ENCODE measurements at regions not wholly inside any gene's neighbourhood (a gene's known extent, or its start where the extent isn't known, plus 50 kb on each side); places are given as distances from the start of the nearest gene placed in this dataset.

DNA sequence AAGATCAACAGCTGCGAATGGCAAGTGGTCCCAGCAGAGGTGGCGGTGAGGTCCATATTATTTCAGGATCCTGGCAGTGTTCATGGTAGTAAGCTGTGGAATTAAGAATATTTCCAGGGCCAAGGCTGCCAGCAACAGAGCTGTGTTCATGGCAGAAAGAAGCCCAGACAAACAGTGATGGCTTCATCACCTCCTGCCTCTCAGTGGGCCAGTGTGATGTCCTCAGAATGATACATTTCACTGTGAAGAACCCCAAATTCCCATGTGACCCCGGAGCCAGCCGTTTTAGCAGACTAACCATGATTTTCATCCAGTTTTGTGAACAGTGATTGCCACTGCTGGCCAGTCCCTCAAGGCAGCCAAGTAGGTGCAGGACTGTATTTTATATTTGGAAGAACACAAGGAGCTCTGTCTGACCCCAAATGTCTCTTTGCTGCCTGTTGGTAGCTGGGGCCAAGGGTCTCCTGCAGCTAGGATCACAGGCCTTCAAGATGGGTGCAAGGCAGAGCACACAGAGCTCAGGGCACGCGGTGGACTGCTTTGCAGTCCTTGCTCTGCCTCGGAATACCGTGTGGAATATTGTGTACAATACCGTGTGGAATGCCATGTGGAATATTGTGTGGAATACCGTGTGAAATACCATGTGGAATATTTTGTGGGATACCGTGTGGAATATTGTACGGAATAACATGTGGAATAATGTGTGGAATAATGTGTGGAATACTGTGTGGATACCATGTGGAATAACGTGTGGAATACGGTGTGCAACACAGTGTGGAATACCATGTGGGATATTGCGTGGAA is 132.3 kb upstream of the CHST15 start:
- peak; percentile 11 for DNase-seq

DNA sequence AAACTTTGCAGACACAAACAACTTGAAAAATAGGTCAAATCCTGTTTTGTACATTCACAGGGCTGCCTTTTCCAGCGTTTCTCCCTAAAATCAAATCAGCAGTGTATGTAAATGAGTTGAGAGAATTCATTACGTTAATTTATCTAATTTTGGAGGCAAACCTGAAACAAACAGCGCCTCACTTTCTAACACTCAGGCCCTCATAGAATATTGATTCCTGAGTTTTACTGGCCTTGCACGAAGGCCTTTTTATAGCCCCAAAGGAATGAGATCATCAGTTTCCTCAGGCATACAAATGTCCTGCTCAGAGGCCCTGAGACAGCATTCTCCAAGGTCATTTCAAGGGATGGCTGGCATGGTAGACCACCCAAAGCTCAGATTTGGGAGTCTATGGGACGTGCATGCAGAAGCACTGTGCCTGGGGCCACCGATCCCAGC is 131.7 kb upstream of the CHST15 start:
- DNase-seq, result no peak

DNA sequence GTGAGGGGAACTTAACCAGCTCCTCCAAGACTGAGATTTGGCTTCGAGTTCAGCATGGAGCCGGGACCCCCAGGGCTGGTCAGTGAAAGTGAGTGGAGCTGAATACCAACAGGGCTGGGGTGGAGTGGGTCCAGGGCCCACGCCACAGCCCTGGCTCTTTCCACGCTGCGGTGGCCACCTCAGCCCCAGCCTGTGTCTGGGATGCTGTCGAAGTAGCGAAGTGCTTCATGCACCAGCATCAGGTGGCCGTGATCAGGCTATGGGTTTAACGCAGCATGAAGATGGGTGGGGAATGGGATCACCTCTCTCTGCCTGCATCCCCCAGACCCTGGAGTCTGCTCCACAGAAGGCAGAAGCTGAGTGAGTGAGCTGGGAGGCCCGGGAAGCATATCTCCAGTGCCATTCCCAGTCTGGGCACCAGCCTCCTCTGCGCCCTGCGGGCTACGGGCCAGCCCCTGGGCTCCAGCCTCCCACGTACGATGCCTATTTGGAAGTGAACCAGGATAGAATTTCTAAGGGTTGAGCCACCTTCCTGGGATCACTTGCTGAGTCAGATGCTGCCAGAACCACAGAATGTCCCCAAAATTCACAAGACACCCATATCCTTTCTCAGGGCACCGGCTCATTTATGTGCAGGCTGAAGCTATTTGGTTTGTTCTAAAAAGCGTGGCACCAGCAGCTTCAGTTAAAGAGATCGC is 131.1 kb upstream of the CHST15 start:
- no peak for DNase-seq

DNA sequence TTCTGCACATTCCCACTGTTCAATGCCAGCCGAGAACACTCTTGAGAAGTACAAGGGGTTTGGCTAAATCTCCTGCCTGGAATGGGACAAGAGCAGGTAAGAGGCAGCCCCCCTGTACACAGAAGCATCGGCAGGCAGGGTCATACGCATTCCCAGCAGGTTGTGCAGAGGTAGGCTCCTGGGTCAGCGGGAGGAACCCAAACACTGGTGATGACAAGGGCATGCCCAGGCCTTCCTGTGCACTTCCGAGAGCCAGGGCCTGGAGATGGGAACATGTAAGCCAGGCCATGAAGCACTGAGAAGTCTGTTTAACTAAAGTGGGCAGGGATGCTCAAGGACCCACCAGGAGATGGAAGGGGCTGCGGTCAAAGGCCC is 130.3 kb upstream of the CHST15 start:
- DNase-seq, result no peak

DNA sequence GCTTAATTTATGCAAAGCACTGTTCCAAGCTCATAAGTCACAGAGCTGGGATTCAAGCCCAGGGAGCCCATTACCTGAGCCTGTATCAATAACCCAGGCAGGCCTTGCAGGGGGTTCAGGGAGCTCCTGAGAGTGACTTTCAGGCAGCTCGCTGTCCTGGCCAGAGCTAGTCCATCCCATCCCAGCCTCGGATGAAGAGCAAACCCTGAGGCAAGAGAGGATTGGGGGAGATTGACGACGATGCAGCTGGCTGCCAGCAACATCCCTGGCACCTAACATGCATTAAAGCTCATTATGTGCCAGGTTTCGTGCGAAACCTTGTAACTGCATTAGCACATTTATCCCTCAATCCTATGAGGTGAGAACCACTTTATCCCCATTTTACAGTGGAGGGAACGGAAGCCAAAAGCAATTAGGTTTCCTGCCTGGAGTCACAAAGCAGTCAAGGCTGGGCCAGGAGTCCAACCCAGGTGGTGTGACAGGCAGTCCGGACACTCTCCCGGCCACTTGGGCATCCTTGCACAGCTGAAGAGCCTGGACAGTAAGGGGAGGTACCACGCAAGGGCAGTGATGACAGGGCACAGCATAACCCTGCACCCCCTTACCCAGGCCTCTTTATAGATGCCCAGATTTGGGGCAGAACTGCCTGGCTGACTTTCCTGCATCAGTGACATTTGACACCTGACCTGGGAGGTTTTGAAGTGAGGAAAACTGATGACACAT is 129.8 kb upstream of the CHST15 start:
- DNase-seq, result no peak

DNA sequence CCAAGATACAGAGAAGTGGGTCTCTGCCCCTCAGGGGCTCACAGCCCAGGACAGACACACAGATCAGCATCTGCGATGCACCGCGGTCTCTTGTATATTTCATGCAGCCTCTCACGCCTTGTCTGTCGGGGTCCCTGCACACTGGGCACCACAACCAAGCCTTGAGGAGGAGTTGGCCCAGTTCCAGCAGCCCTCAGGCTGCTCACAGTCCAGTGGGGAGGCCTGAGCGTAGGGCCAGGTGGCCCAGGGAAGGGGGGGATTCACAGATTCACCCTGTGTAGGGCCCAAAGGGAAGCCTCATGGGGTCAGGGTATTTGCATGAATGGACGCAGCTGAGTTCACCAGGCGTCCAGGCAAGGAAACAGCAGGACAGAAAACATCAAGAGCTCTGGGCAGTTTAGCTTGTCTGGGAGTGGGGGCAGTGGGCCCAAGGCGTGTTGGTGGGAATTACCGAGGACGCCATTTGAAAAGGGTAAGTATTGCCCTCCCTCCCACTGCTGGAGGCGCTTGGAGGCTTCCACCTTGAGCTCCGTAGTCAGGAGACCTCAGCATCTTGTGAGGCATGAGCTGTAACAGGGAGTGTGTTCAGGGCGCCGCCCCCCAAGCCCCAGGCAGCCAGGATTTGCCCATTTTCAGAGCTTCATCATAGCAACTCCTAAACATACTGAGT is 129.1 kb upstream of the CHST15 start:
- DNase-seq, result no peak

DNA sequence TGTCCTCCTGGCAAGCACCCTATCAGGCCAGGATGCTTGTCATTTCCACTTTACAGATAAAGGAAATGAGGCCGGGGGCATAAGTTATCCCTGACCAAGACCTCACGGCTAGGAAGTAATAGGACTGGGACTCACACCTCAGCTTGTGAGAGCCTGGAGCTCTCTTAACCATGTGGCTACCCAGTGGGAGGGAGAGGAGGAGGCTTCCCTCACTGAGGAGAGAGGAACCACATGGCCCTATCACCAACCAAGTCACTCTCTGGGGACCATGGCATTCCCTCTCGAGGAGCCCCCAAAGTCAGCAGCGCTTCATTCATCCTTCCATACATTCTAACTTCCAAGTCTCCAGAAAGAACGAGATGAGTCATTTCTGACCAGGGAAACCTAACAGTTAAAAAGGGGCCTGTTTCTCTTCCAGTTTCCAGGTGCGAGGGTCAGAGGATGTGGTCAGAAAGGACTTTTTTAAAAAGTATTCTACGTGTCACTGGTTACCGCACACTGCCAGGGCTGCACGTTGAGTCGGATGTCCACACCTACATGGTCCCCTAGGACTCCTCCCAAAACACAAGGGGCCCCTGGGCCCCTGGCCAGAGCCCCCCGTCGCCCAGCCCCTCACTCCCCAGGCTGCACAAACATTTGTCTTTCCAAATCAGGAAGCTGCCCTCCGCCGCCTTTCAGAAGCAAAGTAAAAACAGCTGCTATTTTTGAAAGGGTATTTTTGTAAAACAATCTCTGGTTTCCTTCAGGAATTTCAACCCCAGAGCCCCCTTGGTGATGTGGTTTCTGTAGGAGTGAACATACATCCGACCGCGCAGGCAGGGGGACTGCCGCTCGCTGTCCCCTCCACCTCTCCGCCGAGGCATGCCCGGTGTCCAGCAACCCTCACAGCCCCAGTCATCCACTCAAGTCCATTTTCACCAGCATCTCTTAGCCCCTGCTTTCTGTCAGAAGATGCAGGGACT is 128.2 kb upstream of the CHST15 start:
- no peak for DNase-seq

DNA sequence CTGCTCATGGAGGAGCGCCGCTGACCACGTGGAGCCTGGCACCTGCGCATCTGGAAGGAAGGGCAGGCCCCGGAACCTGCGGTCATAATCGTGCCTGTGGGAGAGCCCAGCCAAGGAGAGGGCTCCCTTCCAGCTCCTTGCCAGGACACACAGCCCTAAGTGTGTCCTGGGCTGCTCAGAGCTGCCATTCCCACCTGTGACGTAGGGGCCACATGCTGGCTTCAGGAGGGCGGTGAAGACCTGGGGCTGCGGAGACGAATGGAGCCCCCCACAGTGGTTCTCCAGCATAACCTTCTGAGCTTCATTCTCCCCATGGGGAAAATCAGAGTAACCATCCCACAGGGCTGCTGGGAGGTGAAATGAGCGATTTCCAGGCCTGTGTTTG is 127.6 kb upstream of the CHST15 start:
- no peak for DNase-seq

DNA sequence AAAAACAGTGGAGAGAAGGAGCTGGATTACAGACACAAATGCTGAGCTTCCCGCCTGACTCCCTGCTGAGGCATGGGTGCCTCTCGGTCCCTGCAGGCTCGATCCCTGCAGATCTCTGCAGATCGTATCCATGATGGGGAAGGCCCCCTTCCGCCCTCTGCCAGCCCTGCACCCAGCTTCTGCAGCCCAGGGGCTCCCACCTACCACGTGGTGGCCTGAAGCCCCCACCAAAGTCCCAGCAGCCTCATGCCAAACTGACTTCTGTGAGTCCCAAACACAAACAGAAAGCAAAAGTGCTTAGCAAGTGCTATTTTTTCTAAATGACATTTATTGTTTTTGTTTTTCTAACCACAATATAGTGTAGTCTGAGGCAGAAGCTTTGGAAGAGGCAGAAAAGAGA is 127.1 kb upstream of the CHST15 start:
- no peak for DNase-seq

DNA sequence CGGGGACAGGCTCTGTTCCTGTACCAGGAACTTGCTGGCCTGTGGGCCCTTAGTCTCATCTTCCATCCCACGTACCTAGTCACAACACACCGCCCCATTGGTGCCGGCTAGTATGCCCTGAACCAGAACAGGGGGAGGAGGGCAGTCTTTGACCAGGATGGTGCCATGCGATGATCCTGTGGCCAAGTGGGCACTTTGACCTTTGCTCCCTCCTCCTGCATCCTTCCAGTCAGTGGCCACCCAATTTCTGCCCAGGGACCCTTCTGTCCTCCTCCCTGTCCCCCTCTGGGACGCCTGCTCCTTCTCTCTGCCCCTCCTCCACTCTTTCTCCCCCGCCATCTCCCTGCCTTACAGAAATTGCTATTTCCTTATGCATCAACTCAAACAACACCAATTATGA is 126.3 kb upstream of the CHST15 start:
- DNase-seq, result no peak

DNA sequence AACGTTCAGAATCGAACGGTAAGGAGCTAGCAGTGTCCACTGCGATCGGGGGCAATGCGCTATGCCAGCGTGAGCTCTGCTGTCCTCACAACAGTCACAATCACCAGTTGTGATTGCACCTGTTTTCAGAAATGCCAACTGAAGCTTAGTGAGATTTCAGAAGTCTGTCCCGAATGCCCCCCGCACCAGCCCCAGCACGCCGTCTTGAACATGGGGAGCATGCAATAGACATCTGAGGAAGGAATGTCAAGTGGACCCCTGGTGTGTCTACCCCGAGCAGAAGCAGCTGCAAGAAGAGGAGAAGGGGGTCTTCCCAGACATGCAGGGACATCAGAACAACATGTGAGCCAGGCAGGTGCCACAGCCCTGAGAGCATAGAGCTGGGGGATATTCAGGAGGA is 125.7 kb upstream of the CHST15 start:
- DNase-seq, result no peak

DNA sequence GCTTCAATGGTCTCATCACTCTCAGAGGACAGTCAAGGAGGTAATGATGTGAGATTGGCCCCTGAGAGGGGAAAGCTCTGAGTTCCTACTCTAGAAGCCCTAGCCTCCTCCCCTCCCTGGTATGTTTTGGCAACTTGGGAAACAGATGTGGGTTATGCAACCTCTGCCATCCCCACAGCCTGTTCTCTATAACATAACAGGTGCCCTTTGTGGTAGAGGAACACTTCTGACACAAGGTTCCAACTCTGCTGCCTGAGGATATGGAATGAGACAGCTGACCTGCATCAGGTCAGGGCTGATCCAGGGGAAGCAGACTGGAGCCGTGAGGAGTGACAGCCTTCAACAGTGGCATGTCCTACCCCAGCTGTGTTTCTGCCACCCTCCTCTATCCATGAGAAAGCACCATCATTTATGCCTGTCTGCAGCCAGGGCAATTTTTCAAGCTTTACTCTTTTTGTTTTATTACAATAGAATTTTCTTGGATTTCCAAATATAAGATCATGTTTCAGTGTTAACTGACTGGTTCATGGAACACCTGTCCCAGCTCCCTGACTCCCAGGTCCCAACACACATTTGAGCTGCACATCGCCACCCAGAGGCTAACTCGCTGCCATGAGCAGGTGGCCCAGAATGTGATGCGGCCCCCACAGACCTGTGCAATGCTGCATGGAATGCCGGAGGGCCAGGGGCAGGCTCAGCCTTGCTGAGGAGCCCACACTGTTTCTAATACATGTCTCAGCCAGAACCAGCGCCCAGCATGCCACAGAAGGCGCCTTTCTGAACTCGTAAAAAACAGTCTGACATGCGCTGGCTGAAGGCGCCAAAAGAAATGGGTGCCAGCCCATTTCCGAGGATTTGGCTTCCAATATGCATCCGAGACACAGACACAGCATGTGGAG is 124.8 kb upstream of the CHST15 start:
- DNase-seq, result no peak

DNA sequence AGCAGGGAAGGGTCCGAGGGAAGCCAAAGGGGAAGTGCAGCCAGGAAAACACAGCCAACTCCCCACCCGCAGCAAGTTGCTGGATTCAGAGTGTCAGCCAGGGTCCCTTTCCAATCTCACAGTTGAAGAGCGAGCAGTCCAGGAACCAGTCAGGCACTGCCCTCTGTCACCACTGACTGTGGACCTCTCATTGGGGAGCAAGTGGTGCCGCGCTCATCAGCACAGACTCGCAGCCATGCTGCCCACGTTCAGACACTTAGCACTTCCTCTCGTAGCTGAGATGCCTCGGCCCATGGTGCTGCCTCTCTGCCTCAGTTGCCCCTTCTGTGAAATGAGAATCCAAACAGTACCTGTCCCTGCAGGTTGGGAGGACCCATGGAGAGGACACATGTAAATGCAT is 123.6 kb upstream of the CHST15 start:
- DNase-seq, result no peak

DNA sequence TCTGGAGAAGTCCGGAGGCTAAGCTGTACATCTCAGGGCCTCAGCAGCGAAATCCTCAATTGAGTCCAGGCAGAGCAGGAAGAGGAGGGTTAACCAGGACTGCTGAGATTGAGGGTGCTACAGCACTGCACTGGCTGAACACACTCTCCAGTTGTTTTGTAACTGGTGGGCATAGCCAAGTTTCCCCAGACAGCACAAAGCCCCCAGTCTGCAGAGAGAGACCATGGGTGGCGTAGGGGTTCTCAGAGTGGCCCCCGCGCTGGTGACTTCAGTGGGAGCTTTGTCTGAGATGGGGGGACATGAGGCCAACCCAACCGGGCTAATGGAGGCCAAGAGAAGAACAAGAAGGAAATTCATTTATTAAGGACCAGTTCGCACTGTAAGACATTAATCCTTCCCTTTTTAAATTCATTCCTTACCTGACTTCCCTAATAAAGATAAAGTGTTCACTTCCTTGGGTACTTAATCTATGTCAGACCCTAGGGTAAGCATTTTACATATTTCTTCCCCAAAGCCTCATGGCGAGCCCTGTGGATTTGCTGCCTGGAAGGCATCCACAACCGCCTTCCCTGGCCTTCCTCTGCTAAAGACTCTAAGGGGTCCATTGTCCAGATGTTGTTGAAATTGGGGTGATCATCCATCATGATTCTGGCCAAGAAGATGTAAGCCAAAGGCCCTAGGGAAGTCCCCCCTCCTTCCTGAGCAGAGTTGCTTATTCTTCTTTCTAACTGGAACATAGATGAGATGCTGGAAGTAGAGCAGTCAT is 121.4 kb upstream of the CHST15 start:
- DNase-seq, result no peak

DNA sequence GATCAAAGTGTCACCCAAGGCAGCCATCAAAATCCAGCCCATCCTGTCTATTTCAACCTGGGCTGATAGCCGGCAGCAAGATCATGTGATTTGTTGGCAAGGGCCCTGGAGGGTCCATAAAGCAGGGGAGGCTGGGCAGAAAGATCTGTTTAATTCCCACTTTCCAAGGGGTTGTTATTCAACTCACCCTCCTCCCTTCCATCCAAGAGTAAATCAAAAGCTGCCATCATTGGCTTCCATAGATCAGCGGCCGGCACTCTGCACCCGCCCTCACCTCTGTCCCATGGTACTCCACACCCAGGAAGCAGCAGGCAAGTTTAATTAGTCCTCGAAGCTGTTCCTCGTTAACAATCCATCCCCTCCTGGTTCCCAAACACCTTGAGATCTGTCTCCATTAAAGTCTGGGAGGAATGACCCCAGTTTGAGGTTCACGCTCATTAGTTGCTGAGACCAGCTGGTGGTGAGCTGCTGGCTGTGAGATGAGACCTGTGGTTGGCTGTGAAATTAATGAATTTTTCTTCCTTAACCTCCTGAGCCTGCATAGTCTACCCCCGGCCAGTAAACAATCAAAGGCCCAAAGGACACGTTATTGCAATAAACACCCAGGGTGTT is 120.6 kb upstream of the CHST15 start:
- no peak for DNase-seq

DNA sequence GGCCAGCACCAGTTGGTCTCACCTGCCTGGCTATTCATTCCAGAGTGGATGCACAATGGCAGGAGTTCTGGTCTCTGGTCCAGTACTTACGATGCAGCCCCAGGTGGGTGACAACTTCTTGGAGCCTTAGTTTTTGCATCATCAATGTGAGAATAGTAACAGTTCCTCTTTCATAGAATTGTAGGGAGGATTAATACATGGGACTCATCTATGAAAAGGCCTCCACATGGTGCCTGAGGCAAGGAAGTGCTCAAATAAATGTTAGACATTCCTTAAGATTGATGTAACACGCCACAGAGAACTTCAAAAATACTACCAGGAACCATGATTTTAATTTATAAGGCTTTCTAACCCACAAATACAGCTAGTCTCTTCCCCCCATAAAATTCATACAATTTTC is 120.1 kb upstream of the CHST15 start:
- no peak for DNase-seq

DNA sequence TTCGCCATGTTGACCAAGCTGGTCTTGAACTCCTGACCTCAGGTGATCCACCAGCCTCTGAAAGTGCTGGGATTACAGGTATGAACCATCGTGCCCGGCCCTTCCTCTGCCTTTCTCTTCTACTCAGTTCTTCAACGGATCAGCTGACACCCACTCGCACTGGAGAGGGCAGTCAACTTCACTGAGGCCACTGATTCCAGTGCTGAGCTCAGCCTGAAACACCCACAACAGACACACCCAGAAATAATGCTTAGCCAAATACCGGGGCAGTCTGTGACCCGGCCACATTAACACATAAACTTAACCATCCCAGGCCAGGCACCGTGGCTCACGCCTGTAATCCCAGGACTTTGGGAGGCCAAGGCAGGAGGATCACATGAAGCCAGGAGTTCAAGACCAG is 119.3 kb upstream of the CHST15 start:
- no peak for DNase-seq

DNA sequence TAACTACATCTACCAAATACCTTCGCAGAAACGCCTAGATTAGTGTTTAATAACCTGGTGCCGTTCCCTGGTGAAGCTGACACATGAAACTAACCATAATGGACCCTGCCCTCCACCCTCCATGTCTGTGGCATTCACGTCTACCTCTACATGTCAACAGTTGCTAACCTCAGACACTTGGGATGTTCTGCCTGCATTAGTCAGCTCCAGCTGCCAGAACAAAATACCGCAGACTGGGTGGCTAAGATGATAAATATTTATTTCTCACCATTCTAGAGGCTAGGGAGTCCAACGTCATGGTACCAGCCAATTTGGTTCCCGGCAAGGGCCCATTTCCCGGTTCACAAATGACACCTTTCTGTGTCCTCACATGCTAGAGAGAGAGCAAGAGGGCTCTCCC is 118.5 kb upstream of the CHST15 start:
- no peak for DNase-seq

DNA sequence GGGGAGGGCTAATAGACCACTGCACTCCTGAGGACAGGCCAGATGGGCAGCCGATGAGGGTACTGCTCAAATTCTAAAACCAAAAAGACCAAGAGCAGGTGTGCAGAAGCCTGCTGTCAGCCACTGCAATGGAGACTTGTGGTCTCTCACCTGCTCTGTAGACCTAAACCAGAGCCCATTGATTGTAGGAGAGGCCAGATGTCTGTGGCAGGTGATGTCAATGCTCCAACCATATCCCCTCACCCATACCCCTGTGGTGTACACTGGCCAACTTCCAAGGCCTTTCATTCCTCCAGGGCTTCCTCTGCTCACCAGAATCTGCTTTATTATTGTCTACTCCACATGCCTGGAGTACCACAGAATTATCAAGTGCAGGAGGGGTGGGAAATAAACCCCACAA is 116.9 kb upstream of the CHST15 start:
- no peak for DNase-seq

DNA sequence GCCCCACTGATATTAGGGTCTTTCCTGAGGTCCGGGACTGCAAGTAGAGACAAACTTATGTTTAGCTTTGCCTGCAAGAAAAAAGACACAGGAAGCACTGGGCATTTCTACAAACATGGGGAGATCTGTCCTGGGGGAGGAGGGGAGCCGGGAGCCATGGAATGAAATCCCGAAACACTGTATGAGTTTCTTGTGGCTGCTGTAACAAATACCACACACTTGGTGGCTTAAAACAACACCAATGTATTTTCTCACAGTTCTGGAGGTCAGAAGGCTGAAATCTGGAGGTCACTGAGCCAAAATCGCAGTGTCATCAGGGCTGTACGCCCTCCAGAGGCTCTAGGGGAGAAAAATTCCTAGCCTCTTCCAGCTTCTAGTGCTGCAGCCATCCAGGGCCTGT is 114.0 kb upstream of the CHST15 start:
- no peak for DNase-seq
